ENCODE measurements at regions not wholly inside any gene's neighbourhood (a gene's known extent, or its start where the extent isn't known, plus 50 kb on each side); places are given as distances from the start of the nearest gene placed in this dataset.

GRCh38 chr2:22579341-22579740, 805.6 kb upstream of the KLHL29 start:
- TF ChIP-seq, protein P1, sequence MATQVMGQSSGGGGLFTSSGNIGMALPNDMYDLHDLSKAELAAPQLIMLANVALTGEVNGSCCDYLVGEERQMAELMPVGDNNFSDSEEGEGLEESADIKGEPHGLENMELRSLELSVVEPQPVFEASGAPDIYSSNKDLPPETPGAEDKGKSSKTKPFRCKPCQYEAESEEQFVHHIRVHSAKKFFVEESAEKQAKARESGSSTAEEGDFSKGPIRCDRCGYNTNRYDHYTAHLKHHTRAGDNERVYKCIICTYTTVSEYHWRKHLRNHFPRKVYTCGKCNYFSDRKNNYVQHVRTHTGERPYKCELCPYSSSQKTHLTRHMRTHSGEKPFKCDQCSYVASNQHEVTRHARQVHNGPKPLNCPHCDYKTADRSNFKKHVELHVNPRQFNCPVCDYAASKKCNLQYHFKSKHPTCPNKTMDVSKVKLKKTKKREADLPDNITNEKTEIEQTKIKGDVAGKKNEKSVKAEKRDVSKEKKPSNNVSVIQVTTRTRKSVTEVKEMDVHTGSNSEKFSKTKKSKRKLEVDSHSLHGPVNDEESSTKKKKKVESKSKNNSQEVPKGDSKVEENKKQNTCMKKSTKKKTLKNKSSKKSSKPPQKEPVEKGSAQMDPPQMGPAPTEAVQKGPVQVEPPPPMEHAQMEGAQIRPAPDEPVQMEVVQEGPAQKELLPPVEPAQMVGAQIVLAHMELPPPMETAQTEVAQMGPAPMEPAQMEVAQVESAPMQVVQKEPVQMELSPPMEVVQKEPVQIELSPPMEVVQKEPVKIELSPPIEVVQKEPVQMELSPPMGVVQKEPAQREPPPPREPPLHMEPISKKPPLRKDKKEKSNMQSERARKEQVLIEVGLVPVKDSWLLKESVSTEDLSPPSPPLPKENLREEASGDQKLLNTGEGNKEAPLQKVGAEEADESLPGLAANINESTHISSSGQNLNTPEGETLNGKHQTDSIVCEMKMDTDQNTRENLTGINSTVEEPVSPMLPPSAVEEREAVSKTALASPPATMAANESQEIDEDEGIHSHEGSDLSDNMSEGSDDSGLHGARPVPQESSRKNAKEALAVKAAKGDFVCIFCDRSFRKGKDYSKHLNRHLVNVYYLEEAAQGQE (IDR thresholded peaks at IDR 0.05; ENCODE audit: insufficient read depth in 1 of 2, low read depth in 2 of 2, low read length in 2 of 2) = no peak
- TF ChIP-seq SIN3A (IDR thresholded peaks at IDR 0.05; ENCODE audit: borderline replicate concordance, insufficient read depth, low read length) (no peak), FOXP2 (optimal IDR thresholded peaks at IDR 0.05; ENCODE audit: borderline replicate concordance, extremely low read depth, extremely low read length, insufficient read depth) (no peak), POLR2AphosphoS5 (IDR thresholded peaks at IDR 0.05; ENCODE audit: low read depth, low read length) (no peak), TAF1 (IDR thresholded peaks at IDR 0.05; ENCODE audit: borderline replicate concordance, insufficient read depth, low read length) (no peak)

Data from PFSK-1 (cell line).